Activated CD8-positive, alpha-beta T cell treated with anti-CD3 and anti-CD28 coated beads for 36 hours (primary cell): ENCODE measurements at regions not wholly inside any gene's neighbourhood (a gene's known extent, or its start where the extent isn't known, plus 50 kb on each side); places are given as distances from the start of the nearest gene placed in this dataset.

Experiments used
- ATAC-seq: fragments of 200-7000 bp; cut with Tn5 transposase; one replicate; pipeline ENCODE4 v1.10.0; 2021; ENCODE audit warnings: mild to moderate bottlenecking, moderate library complexity
- CTCF ChIA-PET: fragments of 350-600 bp; sonication (Branson Sonifier 250); formaldehyde crosslinking; loops from one replicate; lab custom pipeline; 2021; ENCODE audit warnings: antibody characterized with exemption; lab: Charles Lee
- POLR2A ChIA-PET: fragments of 350-600 bp; sonication (Branson Sonifier 250); formaldehyde crosslinking; loops from one replicate; lab custom pipeline; 2021; ENCODE audit warnings: antibody characterized with exemption; lab: Charles Lee
- DNase-seq: peaks from one replicate; pipeline ENCODE4 v3.0.0-alpha.2; 2020
- H3K27ac Mint-ChIP-seq: one replicate; pipeline ENCODE4 v1.8.0; 2021; ENCODE audit warnings: mild to moderate bottlenecking, mixed read lengths
- H3K27me3 Mint-ChIP-seq: one replicate; pipeline ENCODE4 v1.8.0; 2021; ENCODE audit warnings: mixed read lengths
- H3K36me3 Mint-ChIP-seq: one replicate; pipeline ENCODE4 v1.8.0; 2021; ENCODE audit warnings: low read depth, mixed read lengths
- H3K4me1 Mint-ChIP-seq: one replicate; pipeline ENCODE4 v1.8.0; 2021; ENCODE audit warnings: low read depth, mixed read lengths
- H3K4me3 Mint-ChIP-seq: one replicate; pipeline ENCODE4 v1.8.0; 2021; ENCODE audit warnings: mild to moderate bottlenecking, moderate library complexity, mixed read lengths
- H3K9me3 Mint-ChIP-seq: one replicate; pipeline ENCODE4 v1.8.0; 2021; ENCODE audit warnings: mixed read lengths
- intact Hi-C: fragments of 100-400 bp; cut with micrococcal nuclease; formaldehyde crosslinking; loops from one replicate; pipeline ENCODE4 v1.10.0; 2022
- TF ChIP-seq, protein P1 (sequence below): fragments of 200-600 bp; IDR thresholded peaks from one replicate; pipeline ENCODE4 v1.8.0; 2022; ENCODE audit warnings: antibody characterized with exemption, mild to moderate bottlenecking

DNA sequence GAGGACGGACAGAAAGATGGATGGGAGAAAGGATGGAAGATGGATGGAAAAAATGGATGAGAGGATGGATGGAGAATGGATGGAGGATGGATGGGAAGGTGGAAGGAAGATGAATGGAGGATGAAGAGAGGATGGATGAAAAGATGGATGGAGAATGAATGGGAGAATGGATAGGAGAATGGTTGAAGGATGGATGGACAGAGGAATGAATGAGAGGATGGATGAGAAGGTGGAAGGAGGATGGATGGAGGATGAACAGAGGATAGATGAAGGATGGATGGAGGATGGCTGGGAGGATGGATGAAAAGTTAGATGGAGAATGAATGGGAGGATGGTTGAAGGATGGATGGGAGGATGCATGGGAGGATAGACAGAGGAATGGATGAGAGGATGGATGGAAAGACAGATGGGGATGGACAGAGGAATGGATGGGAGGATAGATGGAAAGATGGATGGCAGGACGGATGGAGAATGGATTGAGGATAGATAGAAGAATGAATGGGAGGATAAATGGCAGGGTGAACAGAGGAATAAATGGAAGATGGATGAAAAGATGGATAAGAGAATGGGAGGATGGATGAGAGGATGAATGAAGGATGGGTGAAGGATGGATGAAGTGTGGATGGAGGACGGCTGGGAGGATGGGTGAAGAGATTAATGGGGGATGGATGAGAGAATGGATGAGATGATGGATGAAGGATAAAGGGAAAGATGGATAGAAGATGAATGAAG is 217.7 kb upstream of the IER5L start:
- POLR2A ChIA-PET: no interaction called here
- intact Hi-C loops: no loop called here
- Mint-ChIP-seq H3K4me3 (no peak overlapping the region), H3K9me3 (no peaks in the 10 kb centered on the region), H3K36me3 (no peaks in the 10 kb centered on the region), H3K27me3 (no peaks in the 10 kb centered on the region), H3K4me1 (no peaks in the 10 kb centered on the region), H3K27ac (no peak overlapping the region)
- ATAC-seq: no peak
- no peak for DNase-seq
- TF ChIP-seq, protein P1, sequence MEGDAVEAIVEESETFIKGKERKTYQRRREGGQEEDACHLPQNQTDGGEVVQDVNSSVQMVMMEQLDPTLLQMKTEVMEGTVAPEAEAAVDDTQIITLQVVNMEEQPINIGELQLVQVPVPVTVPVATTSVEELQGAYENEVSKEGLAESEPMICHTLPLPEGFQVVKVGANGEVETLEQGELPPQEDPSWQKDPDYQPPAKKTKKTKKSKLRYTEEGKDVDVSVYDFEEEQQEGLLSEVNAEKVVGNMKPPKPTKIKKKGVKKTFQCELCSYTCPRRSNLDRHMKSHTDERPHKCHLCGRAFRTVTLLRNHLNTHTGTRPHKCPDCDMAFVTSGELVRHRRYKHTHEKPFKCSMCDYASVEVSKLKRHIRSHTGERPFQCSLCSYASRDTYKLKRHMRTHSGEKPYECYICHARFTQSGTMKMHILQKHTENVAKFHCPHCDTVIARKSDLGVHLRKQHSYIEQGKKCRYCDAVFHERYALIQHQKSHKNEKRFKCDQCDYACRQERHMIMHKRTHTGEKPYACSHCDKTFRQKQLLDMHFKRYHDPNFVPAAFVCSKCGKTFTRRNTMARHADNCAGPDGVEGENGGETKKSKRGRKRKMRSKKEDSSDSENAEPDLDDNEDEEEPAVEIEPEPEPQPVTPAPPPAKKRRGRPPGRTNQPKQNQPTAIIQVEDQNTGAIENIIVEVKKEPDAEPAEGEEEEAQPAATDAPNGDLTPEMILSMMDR: no peak
- CTCF ChIA-PET: no interaction called here

DNA sequence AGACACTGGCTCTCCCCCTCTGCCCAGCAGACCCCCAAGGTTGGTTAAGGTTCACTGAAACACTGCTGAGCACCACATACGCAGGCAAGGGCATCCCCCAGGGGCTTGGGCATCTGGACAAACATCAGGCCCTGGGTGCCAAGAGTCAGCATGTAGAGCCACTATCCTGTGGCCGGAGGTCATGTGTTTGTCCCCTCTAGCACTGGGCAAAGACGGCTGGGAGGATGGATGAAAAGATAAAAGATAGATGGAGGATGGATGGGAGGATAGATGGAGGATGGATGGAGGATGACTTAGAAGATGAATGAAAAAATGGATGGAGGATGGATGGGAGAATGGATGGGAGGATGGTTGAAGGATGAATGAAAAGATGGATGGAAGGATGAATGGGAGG is 216.8 kb upstream of the IER5L start:
- CTCF ChIA-PET: no interaction called here
- Mint-ChIP-seq H3K27me3 (no peaks in the 10 kb centered on the region), H3K9me3 (no peaks in the 10 kb centered on the region), H3K27ac (no peak overlapping the region), H3K36me3 (no peaks in the 10 kb centered on the region), H3K4me1 (no peaks in the 10 kb centered on the region), H3K4me3 (no peak overlapping the region)
- TF ChIP-seq, protein P1: no peak
- no peak for DNase-seq
- intact Hi-C loops: no loop called here
- no peak for ATAC-seq
- POLR2A ChIA-PET: no interaction called here

DNA sequence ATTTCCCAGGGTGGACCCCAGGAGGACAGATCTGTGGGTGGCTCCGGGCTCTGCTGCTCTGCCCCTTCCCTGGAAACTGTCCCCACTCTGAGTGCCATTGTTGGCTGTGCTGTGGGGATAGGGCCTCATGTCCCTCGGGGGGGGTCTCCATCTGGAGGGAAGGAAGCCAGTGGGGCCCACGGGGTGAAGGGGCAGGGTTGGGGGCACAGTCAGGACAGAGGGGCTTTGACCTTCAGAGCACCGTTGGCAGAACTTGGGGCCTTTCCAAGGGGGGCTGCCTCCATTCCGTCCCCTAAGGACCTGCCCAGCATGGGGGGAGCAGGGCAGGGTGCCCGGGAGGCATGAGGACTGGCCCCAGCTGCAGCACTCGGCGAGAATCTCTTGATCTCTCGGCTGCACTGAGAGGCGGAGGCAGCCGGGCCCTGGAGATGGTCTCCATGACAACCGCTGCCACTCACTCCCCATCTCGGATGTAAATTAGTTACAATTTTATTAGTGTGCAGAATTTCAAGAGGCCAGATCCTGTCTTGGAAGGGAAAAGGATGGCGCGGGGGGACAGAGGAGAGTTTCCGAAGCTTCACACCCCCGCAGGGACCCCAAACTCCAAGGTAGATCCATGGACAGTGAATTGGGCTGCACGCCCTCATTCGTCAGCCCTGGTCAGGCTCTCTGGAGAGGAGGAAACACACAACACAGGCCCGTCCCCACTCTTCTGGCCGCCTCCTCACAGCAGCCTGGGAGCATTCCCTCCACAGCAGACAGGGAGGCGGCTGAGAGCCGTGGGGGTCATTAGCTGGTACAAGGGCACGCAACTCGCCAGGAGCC is 216.2 kb upstream of the IER5L start:
- ChIA-PET CTCF (no interaction called here), POLR2A (no interaction called here)
- H3K4me1 Mint-ChIP-seq: no peaks in the 10 kb centered on the region
- no peak overlapping the region for H3K27ac Mint-ChIP-seq
- H3K9me3 Mint-ChIP-seq: no peaks in the 10 kb centered on the region
- no peaks in the 10 kb centered on the region for H3K27me3 Mint-ChIP-seq
- TF ChIP-seq, protein P1: no peak
- DNase-seq: no peak
- intact Hi-C loops: no loop called here
- ATAC-seq: no peak
- no peaks in the 10 kb centered on the region for H3K36me3 Mint-ChIP-seq
- no peak overlapping the region for H3K4me3 Mint-ChIP-seq

DNA sequence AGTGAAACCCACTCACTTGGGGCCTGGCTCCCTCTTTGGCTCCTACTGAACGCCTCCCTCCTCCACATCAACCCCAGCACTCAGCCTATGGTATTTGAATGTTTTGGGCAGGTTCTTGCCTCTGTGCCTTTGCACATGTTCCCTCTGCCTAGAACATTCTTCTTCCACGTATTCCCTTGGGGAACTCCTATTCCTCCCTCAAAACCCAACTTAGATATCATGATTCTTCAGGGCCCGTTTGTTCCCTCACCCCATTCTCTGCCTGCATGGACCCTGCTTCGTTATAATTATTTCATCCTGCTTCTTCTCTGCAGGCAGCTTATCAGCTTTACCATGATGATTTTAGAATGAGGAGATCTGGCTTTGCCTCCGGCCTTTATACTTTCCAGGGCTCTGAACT is 215.0 kb upstream of the IER5L start:
- no peaks in the 10 kb centered on the region for H3K27me3 Mint-ChIP-seq
- ATAC-seq (no peak), DNase-seq (no peak)
- intact Hi-C loops: no loop called here
- H3K4me1 Mint-ChIP-seq: no peaks in the 10 kb centered on the region
- TF ChIP-seq, protein P1: no peak
- H3K9me3 Mint-ChIP-seq: no peaks in the 10 kb centered on the region
- no peaks in the 10 kb centered on the region for H3K36me3 Mint-ChIP-seq
- POLR2A ChIA-PET: no interaction called here
- H3K4me3 Mint-ChIP-seq: no peak overlapping the region
- CTCF ChIA-PET: no interaction called here
- no peak overlapping the region for H3K27ac Mint-ChIP-seq

DNA sequence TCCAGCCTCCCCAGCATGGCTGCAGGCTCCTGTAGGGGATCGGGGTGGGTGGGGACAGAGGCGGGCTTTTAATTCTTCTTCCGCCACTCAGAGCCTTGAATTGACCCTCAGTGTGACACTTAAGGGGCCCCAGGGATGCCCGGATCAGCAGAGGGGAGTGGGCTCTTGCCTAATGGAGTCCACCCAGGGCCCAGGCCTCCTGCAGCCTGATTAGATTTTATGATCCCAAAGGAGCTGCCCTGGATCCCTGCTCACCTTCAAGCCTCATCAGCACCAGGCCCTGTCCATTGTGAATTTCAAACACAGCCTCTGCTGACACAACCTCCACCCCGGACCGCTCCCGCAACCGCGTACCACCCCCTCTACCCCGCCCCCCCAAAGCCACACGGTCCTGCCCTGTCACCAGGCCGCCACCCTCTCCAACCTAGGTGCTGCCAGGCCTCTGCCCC is 214.1 kb upstream of the IER5L start:
- ChIA-PET POLR2A (no interaction called here), CTCF (interaction anchor here (1.2 kb wide), 1 partner anchor 249 kb away, joined by 3 read pairs; no protein-coding TSS in a partner anchor)
- no peaks in the 10 kb centered on the region for H3K36me3 Mint-ChIP-seq
- no peak overlapping the region for H3K4me3 Mint-ChIP-seq
- DNase-seq: no peak
- no peaks in the 10 kb centered on the region for H3K9me3 Mint-ChIP-seq
- no peaks in the 10 kb centered on the region for H3K27me3 Mint-ChIP-seq
- TF ChIP-seq, protein P1: no peak
- no peak for ATAC-seq
- intact Hi-C loops: no loop called here
- H3K27ac Mint-ChIP-seq: no peak overlapping the region
- H3K4me1 Mint-ChIP-seq: no peaks in the 10 kb centered on the region
